RWPE1 (cell line): ENCODE measurements at regions not wholly inside any gene's neighbourhood (a gene's known extent, or its start where the extent isn't known, plus 50 kb on each side); places are given as distances from the start of the nearest gene placed in this dataset.

Experiments
- CTCF ChIA-PET: fragments of 350-600 bp; sonication (Branson Sonifier 250); formaldehyde crosslinking; extraction: SDS; loops from one replicate; lab custom pipeline; 2021; lab: Yijun Ruan, JAX
- POLR2A ChIA-PET: fragments of 400-600 bp; formaldehyde crosslinking; extraction: SDS; loops from one replicate; lab custom pipeline; 2020; ENCODE audit warnings: antibody characterized with exemption; ENCODE audit not compliant: low non-redundant PET; lab: Yijun Ruan, JAX
- DNase-seq: peaks from one replicate; pipeline ENCODE4 v3.0.0; 2012; ENCODE audit warnings: low spot score
- H3K27ac ChIP-seq: fragments of 450-650 bp; 2 replicates; pipeline ENCODE4 v1.5.1; 2017
- TF ChIP-seq, protein P1 (sequence below): fragments of 450-650 bp; conservative IDR thresholded peaks from 2 replicates; pipeline ENCODE4 v1.5.1; 2017; ENCODE audit warnings: low read depth, mild to moderate bottlenecking

DNA sequence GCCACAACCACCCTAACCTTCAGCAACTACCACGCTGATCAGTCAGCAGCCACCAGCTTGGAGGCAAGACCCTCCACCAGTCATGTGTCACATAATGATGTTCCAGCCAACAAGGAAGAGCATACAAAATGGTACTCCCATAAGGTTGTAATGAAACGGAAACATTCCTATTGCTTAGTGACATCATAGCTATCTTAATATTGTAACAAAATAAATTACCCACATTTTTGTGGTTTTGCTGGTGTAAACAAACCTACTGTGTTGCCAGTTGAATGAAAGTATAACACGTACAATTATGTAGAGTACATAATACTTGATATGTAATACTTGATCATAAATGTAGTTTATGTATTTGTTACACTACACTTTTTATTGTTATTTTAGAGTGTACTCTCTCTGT, 1363.2 kb upstream of the ADGRL4 start:
- POLR2A ChIA-PET: no interaction called here
- CTCF ChIA-PET: no interaction called here
- no peak overlapping the region for H3K27ac ChIP-seq
- TF ChIP-seq, protein P1, sequence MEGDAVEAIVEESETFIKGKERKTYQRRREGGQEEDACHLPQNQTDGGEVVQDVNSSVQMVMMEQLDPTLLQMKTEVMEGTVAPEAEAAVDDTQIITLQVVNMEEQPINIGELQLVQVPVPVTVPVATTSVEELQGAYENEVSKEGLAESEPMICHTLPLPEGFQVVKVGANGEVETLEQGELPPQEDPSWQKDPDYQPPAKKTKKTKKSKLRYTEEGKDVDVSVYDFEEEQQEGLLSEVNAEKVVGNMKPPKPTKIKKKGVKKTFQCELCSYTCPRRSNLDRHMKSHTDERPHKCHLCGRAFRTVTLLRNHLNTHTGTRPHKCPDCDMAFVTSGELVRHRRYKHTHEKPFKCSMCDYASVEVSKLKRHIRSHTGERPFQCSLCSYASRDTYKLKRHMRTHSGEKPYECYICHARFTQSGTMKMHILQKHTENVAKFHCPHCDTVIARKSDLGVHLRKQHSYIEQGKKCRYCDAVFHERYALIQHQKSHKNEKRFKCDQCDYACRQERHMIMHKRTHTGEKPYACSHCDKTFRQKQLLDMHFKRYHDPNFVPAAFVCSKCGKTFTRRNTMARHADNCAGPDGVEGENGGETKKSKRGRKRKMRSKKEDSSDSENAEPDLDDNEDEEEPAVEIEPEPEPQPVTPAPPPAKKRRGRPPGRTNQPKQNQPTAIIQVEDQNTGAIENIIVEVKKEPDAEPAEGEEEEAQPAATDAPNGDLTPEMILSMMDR: no peak
- DNase-seq: no peak

DNA sequence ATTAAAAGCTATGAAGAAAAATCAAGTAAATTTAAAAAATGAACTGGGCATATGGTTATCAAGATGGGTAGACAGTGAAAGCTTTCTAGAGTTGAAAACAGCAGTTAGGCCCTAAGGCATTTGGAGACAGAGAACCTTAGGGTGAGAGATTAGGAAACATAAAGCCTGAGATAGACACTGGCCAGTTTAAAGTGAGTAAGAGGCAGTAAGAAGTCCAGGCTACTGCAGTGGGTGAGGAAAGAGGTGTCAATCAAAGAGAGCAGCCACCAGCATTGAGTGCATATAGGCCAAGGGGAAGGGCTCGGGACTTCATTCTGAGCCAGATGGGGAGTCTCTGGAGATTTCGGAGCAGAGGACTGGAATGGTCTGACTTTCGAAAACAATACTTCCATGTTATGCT, 1360.5 kb upstream of the ADGRL4 start:
- TF ChIP-seq, protein P1: no peak
- CTCF ChIA-PET: no interaction called here
- POLR2A ChIA-PET: no interaction called here
- no peak overlapping the region for H3K27ac ChIP-seq
- no peak for DNase-seq

DNA sequence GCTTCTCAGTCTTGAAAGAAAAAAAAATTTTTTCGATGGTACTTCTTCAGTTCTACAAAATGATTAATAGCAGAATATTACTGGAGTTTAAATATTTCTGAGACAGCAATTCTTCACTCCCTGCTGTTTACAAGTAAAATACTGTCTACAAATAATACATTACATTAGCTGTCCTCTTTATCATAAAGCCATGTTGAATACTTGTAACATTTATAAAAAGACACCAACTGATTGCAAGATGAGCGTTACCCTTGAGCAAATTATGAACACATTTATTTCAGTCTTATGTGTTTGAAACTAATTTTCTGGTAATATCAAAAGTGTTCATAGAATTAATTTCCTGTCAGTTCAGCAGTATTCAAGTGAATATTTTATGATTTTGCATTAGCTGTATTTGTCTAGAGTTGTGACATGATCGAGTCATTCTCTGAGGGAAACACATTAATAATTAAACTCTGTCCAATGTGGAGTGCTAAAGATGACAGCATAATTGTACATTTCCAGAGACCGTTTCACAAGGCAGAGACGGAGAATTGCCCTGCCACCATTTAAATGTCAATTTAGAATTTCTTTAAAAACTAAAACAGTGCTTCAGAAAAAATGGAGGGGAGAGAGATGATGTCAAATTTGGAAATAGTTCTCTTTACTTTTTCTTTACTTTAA, 1359.0 kb upstream of the ADGRL4 start:
- ChIA-PET POLR2A (no interaction called here), CTCF (no interaction called here)
- TF ChIP-seq, protein P1: no peak
- H3K27ac ChIP-seq: no peak overlapping the region
- DNase-seq: no peak

DNA sequence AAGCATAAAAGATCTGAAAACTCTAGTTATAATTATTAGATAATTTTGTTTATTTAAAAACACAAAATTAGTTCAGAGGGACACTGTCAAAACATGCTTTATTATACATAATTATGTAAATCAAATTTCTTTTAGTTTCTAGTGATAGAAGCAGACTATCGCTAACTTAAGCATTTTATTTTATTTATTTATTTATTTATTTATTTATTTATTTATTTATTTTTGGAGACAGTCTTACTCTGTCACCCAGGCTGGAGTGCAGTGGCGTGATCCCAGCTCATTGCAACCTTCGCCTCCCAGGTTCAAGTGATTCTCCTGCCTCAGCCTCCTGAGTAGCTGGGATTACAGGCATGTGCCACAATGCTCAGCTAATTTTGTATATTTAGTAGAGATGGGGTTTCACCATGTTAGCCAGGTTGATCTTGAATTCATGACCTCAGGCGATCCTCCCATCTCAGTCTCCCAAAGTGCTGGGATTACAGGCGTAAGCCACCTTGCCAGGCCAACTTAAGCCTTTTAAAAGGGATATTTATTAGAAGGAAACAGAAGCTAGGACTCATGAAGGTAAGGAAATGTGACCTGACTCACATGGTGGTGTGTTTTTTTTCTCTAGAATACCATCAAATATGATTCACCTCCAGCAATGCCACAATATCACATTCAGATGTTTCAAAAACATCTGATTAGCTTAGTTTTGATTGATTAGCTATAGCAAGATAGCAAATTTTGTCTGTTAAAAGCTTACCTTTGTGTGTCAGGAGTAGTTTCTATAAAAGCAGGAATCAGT, 1357.4 kb upstream of the ADGRL4 start:
- CTCF ChIA-PET: no interaction called here
- no peak overlapping the region for H3K27ac ChIP-seq
- TF ChIP-seq, protein P1: no peak
- no peak for DNase-seq
- POLR2A ChIA-PET: no interaction called here

DNA sequence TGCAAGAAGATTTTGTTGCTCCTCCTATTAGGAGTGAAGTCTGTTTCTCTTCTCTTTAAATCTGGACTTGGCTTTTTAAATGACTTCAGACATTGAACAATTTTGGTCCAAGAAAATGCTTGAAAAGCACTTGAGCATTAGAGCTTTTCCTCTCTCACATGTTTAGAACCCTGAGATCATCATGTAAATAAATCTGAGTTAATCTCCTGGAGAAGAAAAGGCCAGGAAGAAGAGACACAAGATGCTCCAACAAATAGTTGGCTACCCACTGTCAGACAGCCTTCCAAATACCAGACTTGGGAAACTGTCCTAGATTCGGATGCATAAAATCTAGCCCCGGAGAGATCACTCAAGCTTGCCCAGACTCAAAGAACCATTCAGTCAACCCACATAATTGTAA, 1353.1 kb upstream of the ADGRL4 start:
- POLR2A ChIA-PET: no interaction called here
- H3K27ac ChIP-seq: no peak overlapping the region
- CTCF ChIA-PET: no interaction called here
- TF ChIP-seq, protein P1: no peak
- DNase-seq: no peak

DNA sequence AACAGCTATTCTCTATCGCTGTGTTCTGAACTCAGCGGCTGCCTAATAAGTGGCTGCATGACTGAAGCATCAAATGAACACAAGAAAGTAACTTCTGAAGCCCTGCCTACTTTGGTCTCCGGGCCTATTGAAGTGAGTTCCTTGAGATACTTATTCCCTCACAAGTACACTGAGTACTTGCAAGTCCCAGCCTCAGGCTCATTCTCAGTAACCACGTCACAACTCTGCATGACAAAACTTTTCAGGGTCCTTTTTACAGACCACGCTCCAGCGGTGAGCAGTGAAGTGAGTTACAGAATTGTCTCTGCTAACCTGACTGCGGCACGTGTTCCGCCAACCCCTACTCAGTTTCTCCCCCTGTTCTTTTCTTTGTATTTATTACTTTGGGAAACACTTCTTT, 1342.7 kb upstream of the ADGRL4 start:
- ChIA-PET CTCF (no interaction called here), POLR2A (no interaction called here)
- TF ChIP-seq, protein P1: no peak
- no peak overlapping the region for H3K27ac ChIP-seq
- DNase-seq: no peak
